Liver (tissue), 8 donors: ENCODE measurements at regions not wholly inside any gene's neighbourhood (a gene's known extent, or its start where the extent isn't known, plus 50 kb on each side); places are given as distances from the start of the nearest gene placed in this dataset.

Source experiments
- DNase-seq: peaks from one replicate; pipeline ENCODE4 v3.0.0-alpha.2; 2017; ENCODE audit warnings: low spot score
- H3K27ac ChIP-seq, 2 donors: one replicate each; pipeline ENCODE4 v1.7.0; 2013; ENCODE audit warnings: inconsistent platforms in 2 of 2, low read length in 2 of 2, control low read depth in 1 of 2, low read depth in 1 of 2, mild to moderate bottlenecking in 1 of 2
- H3K27me3 ChIP-seq, 4 donors: one replicate each; pipeline versions ENCODE4 v1.6.1 to v1.7.0; 2013; ENCODE audit warnings: low read length in 3 of 4, inconsistent platforms in 1 of 4, mild to moderate bottlenecking in 1 of 4, moderate library complexity in 1 of 4; ENCODE audit not compliant: control insufficient read depth in 4 of 4, insufficient read depth in 4 of 4
- H3K36me3 ChIP-seq, 4 donors: one replicate each; pipeline versions ENCODE4 v1.6.1 to v1.7.0; 2013; ENCODE audit warnings: low read length in 3 of 4, mild to moderate bottlenecking in 3 of 4, low read depth in 1 of 4, moderate library complexity in 1 of 4; ENCODE audit not compliant: control insufficient read depth in 4 of 4, insufficient read depth in 3 of 4
- H3K4me1 ChIP-seq, 4 donors: one replicate each; pipeline versions ENCODE4 v1.6.1 to v1.7.0; 2013; ENCODE audit warnings: low read length in 3 of 4, mild to moderate bottlenecking in 3 of 4, moderate library complexity in 1 of 4; ENCODE audit not compliant: control insufficient read depth in 4 of 4, insufficient read depth in 4 of 4
- H3K4me3 ChIP-seq, 3 donors: one replicate each; pipeline versions ENCODE4 v1.6.1 to v1.7.0; 2013; ENCODE audit warnings: low read length in 3 of 3, control low read depth in 1 of 3, low read depth in 1 of 3, mild to moderate bottlenecking in 1 of 3
- H3K9ac ChIP-seq, 2 donors: one replicate each; pipeline ENCODE4 v1.7.0; 2013; ENCODE audit warnings: low read length in 2 of 2, mild to moderate bottlenecking in 2 of 2, moderate library complexity in 2 of 2, control low read depth in 1 of 2, low read depth in 1 of 2
- H3K9me3 ChIP-seq, 4 donors: one replicate each; pipeline versions ENCODE4 v1.6.1 to v1.7.0; 2013; ENCODE audit warnings: low read length in 3 of 4; ENCODE audit not compliant: control insufficient read depth in 4 of 4
- EGR1 ChIP-seq, 2 donors: IDR thresholded peaks; 2 replicates each; pipeline ENCODE4 v1.6.1; 2016 to 2018; ENCODE audit warnings: antibody characterized with exemption in 2 of 2, low read depth in 2 of 2
- FOXA1 ChIP-seq: IDR thresholded peaks from 2 replicates; pipeline ENCODE4 v1.6.1; 2016; ENCODE audit warnings: antibody characterized with exemption
- FOXA2 ChIP-seq: IDR thresholded peaks from 2 replicates; pipeline ENCODE4 v1.6.1; 2016; ENCODE audit warnings: antibody characterized with exemption
- GABPA ChIP-seq, 2 donors: IDR thresholded peaks in 1 of 2; conservative IDR thresholded peaks in 1 of 2; 2 replicates each; pipeline ENCODE4 v1.6.1; 2016; ENCODE audit warnings: antibody characterized with exemption in 2 of 2, mild to moderate bottlenecking in 1 of 2, moderate library complexity in 1 of 2
- HNF4A ChIP-seq, 2 donors: conservative IDR thresholded peaks; 2 replicates each; pipeline ENCODE4 v1.6.1; 2016; ENCODE audit warnings: antibody characterized with exemption in 2 of 2, mild to moderate bottlenecking in 2 of 2
- HNF4G ChIP-seq: IDR thresholded peaks from 2 replicates; pipeline ENCODE4 v1.6.1; 2016; ENCODE audit warnings: antibody characterized with exemption
- JUND ChIP-seq, 2 donors: IDR thresholded peaks; 2 replicates each; pipeline ENCODE4 v1.6.1; 2016; ENCODE audit warnings: antibody characterized with exemption in 2 of 2
- RAD21 ChIP-seq, 2 donors: IDR thresholded peaks; 2 replicates each; pipeline ENCODE4 v1.6.1; 2016; ENCODE audit warnings: antibody characterized with exemption in 2 of 2, mild to moderate bottlenecking in 2 of 2
- RXRA ChIP-seq, 2 donors: IDR thresholded peaks; 2 replicates each; pipeline ENCODE4 v1.6.1; 2017 to 2018; ENCODE audit warnings: antibody characterized with exemption in 2 of 2, mild to moderate bottlenecking in 1 of 2
- SP1 ChIP-seq: IDR thresholded peaks from 2 replicates; pipeline ENCODE4 v1.6.1; 2018; ENCODE audit warnings: antibody characterized with exemption, mild to moderate bottlenecking
- TAF1 ChIP-seq: conservative IDR thresholded peaks from 2 replicates; pipeline ENCODE4 v1.6.1; 2016; ENCODE audit warnings: antibody characterized with exemption, mild to moderate bottlenecking
- YY1 ChIP-seq: IDR thresholded peaks from 2 replicates; pipeline ENCODE4 v1.6.1; 2016; ENCODE audit warnings: antibody characterized with exemption, mild to moderate bottlenecking
- WGBS: extraction: QIAGEN DNeasy Blood & Tissue Kit; methylation state at CpG from one replicate; pipeline ENCODE4 v1.1.7; 2013; 5-methylcytosine and 5-hydroxymethylcytosine counted together
- TF ChIP-seq, protein P1 (sequence below): IDR thresholded peaks from 2 replicates; pipeline ENCODE4 v1.6.1; 2016; ENCODE audit warnings: antibody characterized with exemption
- TF ChIP-seq, protein P2 (sequence below): IDR thresholded peaks from 2 replicates; pipeline ENCODE4 v1.6.1; 2016; ENCODE audit warnings: antibody characterized with exemption
- TF ChIP-seq, protein P3 (sequence below): fragments of 150-350 bp; IDR thresholded peaks from 2 replicates; pipeline ENCODE4 v1.5.1; 2017; ENCODE audit warnings: improper control_type of control experiment, low read depth, low read length; ENCODE audit not compliant: missing input control
- TF ChIP-seq, protein P4 (sequence below): IDR thresholded peaks from 2 replicates; pipeline ENCODE4 v1.6.1; 2016; ENCODE audit warnings: antibody characterized with exemption, mild to moderate bottlenecking
- TF ChIP-seq, protein P5 (sequence below): IDR thresholded peaks from 2 replicates; pipeline ENCODE4 v1.6.1; 2016; ENCODE audit warnings: antibody characterized with exemption
- donor health status: healthy.
- donor health status: healthy.
- donor health status: healthy.
- donor health status: healthy.
- donor health status: healthy.

DNA sequence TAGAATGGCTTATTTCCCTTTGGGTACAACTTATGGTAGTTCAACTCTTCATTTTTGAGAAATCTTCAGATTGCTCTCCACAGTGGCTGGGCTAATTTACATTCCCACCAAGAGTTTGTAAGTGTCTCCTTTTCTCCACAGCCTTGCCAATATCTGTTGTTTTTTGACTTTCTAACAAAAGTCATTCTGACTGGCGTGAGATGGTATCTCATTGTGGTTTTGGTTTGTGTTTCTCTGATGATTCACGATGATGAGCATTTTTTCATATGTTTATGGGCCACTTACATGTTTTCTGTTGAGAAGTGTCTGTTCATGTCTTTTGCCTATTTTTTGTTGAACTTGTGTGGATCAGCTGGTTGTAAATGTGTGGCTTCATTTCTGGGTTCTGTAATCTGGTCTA is 871.0 kb downstream of the EPHA4 start:
- Histone ChIP-seq H3K27me3 (peaks cover 0 to 3% (median 0%) of the 10 kb centered on the region in 4 donors), H3K4me3 (no peak overlapping the region), H3K9me3 (no peaks in the 10 kb centered on the region), H3K27ac (no peak overlapping the region), H3K4me1 (no peaks in the 10 kb centered on the region), H3K36me3 (no peaks in the 10 kb centered on the region), H3K9ac (no peak overlapping the region)
- no peak for DNase-seq
- WGBS, result 86% methylated on average over 2 of the region's 2 CpGs
- TF ChIP-seq, protein P1, sequence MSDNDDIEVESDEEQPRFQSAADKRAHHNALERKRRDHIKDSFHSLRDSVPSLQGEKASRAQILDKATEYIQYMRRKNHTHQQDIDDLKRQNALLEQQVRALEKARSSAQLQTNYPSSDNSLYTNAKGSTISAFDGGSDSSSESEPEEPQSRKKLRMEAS, result no peak
- TF ChIP-seq JUND (IDR thresholded peaks at IDR 0.05) (no peak), RAD21 (IDR thresholded peaks at IDR 0.05) (no peak), YY1 (no peak), RXRA (IDR thresholded peaks at IDR 0.05) (no peak)
- TF ChIP-seq, protein P2, sequence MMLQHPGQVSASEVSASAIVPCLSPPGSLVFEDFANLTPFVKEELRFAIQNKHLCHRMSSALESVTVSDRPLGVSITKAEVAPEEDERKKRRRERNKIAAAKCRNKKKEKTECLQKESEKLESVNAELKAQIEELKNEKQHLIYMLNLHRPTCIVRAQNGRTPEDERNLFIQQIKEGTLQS, result no peak

DNA sequence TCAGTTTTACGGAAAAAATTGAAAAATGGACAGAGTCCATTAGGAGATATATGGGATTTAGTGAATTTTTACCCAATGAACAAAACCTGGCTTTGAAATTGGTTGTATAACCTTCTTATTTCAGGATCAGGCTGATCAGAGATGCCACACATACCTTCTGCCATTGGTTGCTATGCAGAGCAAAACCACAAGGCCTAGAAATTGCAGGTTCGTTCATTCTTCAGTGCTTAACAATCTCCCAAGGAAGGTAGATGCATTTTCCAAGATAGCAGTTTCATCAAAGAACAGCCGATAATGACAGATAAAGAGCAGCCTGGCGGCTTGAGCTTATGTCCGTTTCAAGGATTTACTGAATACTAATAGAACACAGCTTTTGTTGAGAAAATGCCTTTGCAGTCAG is 868.8 kb downstream of the EPHA4 start:
- 72% methylated on average over 5 of the region's 5 CpGs for WGBS
- Histone ChIP-seq H3K9me3 (no peaks in the 10 kb centered on the region), H3K9ac (no peak overlapping the region)

More for the DNA sequence above, 868.8 kb downstream of the EPHA4 start:
- Histone ChIP-seq H3K4me1 (no peaks in the 10 kb centered on the region), H3K27ac (no peak overlapping the region), H3K4me3 (no peak overlapping the region), H3K36me3 (no peaks in the 10 kb centered on the region), H3K27me3 (no peaks in the 10 kb centered on the region)
- TF ChIP-seq, protein P2, result no peak
- TF ChIP-seq HNF4A (conservative IDR thresholded peaks at IDR 0.05) (no peak), SP1 (no peak), TAF1 (no peak), JUND (IDR thresholded peaks at IDR 0.05) (no peak), RXRA (IDR thresholded peaks at IDR 0.05) (no peak), FOXA1 (no peak), HNF4G (no peak), RAD21 (IDR thresholded peaks at IDR 0.05) (no peak), EGR1 (IDR thresholded peaks at IDR 0.05; ENCODE audit: low read depth in 2 of 2) (no peak), YY1 (no peak), FOXA2 (no peak), GABPA (IDR thresholded peaks at IDR 0.05 in 1 of 2, conservative IDR thresholded peaks at IDR 0.05 in 1 of 2) (no peak)
- TF ChIP-seq, protein P3, sequence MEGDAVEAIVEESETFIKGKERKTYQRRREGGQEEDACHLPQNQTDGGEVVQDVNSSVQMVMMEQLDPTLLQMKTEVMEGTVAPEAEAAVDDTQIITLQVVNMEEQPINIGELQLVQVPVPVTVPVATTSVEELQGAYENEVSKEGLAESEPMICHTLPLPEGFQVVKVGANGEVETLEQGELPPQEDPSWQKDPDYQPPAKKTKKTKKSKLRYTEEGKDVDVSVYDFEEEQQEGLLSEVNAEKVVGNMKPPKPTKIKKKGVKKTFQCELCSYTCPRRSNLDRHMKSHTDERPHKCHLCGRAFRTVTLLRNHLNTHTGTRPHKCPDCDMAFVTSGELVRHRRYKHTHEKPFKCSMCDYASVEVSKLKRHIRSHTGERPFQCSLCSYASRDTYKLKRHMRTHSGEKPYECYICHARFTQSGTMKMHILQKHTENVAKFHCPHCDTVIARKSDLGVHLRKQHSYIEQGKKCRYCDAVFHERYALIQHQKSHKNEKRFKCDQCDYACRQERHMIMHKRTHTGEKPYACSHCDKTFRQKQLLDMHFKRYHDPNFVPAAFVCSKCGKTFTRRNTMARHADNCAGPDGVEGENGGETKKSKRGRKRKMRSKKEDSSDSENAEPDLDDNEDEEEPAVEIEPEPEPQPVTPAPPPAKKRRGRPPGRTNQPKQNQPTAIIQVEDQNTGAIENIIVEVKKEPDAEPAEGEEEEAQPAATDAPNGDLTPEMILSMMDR, result no peak
- TF ChIP-seq, protein P1, result no peak
- TF ChIP-seq, protein P4, sequence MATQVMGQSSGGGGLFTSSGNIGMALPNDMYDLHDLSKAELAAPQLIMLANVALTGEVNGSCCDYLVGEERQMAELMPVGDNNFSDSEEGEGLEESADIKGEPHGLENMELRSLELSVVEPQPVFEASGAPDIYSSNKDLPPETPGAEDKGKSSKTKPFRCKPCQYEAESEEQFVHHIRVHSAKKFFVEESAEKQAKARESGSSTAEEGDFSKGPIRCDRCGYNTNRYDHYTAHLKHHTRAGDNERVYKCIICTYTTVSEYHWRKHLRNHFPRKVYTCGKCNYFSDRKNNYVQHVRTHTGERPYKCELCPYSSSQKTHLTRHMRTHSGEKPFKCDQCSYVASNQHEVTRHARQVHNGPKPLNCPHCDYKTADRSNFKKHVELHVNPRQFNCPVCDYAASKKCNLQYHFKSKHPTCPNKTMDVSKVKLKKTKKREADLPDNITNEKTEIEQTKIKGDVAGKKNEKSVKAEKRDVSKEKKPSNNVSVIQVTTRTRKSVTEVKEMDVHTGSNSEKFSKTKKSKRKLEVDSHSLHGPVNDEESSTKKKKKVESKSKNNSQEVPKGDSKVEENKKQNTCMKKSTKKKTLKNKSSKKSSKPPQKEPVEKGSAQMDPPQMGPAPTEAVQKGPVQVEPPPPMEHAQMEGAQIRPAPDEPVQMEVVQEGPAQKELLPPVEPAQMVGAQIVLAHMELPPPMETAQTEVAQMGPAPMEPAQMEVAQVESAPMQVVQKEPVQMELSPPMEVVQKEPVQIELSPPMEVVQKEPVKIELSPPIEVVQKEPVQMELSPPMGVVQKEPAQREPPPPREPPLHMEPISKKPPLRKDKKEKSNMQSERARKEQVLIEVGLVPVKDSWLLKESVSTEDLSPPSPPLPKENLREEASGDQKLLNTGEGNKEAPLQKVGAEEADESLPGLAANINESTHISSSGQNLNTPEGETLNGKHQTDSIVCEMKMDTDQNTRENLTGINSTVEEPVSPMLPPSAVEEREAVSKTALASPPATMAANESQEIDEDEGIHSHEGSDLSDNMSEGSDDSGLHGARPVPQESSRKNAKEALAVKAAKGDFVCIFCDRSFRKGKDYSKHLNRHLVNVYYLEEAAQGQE, result no peak
- TF ChIP-seq, protein P5, sequence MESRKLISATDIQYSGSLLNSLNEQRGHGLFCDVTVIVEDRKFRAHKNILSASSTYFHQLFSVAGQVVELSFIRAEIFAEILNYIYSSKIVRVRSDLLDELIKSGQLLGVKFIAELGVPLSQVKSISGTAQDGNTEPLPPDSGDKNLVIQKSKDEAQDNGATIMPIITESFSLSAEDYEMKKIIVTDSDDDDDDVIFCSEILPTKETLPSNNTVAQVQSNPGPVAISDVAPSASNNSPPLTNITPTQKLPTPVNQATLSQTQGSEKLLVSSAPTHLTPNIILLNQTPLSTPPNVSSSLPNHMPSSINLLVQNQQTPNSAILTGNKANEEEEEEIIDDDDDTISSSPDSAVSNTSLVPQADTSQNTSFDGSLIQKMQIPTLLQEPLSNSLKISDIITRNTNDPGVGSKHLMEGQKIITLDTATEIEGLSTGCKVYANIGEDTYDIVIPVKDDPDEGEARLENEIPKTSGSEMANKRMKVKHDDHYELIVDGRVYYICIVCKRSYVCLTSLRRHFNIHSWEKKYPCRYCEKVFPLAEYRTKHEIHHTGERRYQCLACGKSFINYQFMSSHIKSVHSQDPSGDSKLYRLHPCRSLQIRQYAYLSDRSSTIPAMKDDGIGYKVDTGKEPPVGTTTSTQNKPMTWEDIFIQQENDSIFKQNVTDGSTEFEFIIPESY, result no peak
- no peak for DNase-seq
